Fibroblast of skin of right quadriceps (primary cell): ENCODE measurements at regions not wholly inside any gene's neighbourhood (a gene's known extent, or its start where the extent isn't known, plus 50 kb on each side); places are given as distances from the start of the nearest gene placed in this dataset.
"Not testable (repeated sequence)": the region's sequence is repeated elsewhere in the genome, so short reads cannot be mapped to it uniquely, and the experiment has no call there.

Experiments
- DNase-seq: peaks from one replicate; pipeline ENCODE4 v3.0.0-alpha.2; 2013

GRCh38 chr9:102497709-102498108 is 497.4 kb upstream of the CYLC2 start:
- no peak for DNase-seq

- DNase-seq: not testable (repeated sequence)
Measured at GRCh38 chr9:102486976-102487375, 508.2 kb upstream of the CYLC2 start.

DNA sequence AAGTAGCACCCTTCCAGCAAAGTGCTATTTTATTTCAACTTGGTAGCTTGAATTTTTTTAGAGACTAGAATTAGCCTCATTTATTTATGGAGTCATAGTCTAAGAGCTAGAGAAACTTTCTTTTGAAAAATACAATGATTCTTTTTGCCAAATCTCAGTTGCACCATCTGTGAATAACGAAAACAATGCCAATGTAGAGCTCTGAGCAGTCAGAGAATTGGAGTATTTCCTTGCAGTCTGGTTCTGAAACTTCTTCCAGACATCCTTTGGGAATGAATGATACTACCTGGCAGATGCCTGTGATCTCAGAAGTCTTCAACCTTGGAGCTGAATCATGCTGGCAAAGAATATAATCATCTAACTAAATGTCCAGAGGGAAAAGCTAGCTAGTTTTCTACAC is 511.5 kb upstream of the CYLC2 start:
- DNase-seq: no peak

GRCh38 chr9:102482776-102483175 is 512.4 kb upstream of the CYLC2 start:
- DNase-seq: no peak

DNA sequence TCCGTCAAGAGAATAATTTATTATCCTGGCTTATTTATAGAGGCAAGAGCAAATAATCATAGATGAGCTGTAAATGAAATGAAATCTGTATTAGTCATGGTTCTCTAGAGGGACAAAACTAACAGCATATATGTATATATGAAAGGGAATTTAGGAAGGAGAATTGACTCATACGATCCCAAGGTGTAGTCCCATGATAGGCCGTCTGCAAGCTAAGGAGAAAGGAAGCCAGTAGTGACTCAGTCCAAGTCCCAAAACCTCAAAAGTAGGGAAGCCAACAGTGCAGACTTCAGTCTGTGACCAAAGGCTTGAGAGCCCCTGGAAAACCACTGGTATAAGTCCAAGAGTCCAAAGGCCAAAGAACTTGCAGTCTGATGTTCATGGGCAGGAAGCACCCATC is 515.9 kb upstream of the CYLC2 start:
- DNase-seq: peak; percentile 78

DNA sequence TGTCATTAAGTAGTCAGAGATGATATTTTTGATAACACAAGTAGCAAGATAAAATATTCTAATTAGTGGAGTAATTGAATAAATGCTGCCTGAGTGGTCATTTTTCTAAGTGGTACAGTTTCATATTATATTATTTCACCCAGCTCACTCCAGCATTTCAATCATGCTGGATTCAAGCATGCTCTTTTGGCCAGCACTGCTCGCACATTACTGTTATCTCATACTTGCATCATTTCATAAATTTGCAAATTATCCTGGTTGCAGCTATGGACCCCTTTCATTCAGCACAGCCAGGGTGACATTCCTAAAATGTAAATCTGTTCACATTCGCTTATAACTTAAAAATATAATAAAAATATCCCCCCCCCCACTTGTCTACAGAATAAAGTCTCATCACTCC is 520.8 kb upstream of the CYLC2 start:
- DNase-seq: no peak

- DNase-seq: not testable (repeated sequence)
Measured at GRCh38 chr9:102469430-102469829, 525.7 kb upstream of the CYLC2 start.

- DNase-seq: peak; percentile 81
Measured at GRCh38 chr9:102461156-102461819, 533.8 kb upstream of the CYLC2 start.

DNA sequence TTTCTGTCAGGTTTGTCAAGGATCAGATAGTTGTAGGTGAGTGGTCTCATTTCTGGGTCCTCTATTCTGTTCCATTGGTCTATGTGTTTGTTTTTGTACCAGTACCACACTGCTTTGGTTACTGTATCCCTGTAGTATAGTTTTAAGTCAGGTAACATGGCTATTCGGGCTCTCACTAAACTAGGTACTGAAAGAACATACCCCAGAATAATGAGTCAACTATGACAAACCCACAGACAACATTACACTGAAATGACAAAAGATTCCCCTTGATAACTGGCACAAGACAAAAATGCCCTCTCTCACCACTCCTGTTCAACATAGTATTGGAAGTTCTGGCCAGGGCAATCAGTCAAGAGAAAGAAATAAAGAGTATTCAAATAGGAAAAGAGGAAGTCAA is 535.3 kb upstream of the CYLC2 start:
- no peak for DNase-seq

DNA sequence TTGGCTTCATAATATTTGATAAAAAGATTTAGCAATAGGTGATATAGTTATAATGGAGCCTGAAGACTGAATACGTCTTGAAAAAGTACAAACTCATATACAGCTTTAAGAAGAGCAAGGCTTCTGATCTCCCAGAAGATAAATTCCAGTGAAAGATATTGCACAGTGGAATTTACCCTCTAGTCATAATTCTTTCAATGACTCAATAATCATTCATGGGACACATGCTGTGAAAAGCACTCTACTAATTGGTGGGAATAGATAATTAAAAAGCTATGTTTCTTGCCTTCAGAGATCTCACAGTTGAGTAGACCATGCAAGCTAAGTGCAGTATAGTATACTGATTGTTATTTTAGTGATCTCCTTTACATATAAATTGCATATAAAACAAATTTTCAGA is 538.6 kb upstream of the CYLC2 start:
- peak; percentile 75 for DNase-seq

DNA sequence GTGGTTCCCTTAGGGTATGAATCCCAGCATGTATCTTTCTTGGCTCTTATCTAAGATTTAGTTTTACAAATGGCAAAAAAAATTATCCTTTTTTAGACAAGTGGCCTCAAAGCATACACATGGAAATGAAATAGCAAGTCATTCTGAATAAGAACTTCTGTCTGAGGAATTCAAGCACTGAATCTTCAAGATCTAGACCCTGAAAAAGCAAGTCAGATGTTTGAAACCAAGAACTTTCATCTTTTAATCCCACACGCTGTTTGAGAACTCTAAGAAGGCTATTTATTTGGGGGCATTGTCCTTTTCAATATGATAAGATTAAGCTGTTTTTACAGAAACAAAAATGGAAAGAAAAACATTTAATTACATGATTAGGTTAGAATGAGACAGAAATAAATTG is 549.2 kb upstream of the CYLC2 start:
- DNase-seq: no peak

GRCh38 chr9:102445181-102445747 is 549.9 kb upstream of the CYLC2 start:
- no peak for DNase-seq

DNA sequence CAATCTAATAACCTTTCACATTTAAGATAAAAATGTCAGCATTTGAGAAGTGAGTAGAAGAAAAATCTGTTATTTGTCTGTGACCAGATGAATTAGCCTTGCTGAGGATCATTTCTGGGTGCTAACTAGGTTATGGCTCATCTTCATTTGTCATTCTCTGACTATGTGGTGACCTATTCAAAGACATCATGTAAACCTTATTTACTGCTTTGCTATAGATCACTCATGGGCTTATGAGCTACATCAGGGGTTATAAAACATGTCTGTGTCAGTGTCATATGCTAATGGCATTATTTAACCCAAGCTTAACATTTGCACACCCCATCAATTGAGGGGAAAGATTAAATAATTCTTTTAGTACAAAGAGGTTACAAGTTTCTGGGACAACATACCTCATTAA is 555.5 kb upstream of the CYLC2 start:
- no peak for DNase-seq

DNA sequence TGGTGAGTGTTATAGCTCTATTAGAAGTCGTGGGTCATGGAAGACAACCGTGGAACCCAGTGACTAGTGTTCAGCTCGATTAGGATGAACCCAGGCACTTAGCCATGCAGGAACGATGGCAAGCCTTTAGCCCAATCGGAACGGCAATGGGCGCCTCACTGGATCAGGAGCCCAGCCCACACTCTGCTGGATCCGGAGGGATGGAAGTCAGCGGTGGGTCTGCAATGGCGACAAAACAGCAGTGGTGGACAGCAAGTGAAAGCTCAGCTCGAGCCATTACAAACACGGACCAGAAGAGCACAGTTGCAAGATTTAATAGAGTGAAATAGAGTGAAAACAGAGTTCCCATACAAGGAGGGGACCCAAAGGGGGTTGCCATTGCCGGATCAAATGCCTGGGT is 558.5 kb upstream of the CYLC2 start:
- DNase-seq: not testable (repeated sequence)

DNA sequence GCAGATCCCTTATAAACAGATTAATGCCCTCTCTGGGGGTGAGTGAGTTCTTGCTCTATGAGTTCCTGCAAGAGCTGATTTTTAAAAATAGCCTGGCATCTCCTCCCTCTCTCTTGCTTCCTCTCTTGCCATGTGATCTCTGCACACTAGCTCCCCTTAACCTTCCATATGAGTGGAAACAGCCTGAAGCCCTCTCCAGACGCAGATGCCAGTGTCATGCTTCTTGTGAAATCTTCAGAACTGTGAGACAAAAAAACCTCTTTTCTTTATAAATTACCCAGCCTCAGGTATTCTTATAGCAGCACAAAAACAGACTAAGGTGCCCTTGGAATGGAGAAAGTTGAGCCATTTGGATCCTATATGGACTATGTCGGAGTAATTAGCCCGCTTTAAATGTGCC is 559.7 kb upstream of the CYLC2 start:
- no peak for DNase-seq

GRCh38 chr9:102434545-102434944 is 560.6 kb upstream of the CYLC2 start:
- DNase-seq: no peak

GRCh38 chr9:102428305-102428704 is 566.8 kb upstream of the CYLC2 start:
- DNase-seq: no peak

DNA sequence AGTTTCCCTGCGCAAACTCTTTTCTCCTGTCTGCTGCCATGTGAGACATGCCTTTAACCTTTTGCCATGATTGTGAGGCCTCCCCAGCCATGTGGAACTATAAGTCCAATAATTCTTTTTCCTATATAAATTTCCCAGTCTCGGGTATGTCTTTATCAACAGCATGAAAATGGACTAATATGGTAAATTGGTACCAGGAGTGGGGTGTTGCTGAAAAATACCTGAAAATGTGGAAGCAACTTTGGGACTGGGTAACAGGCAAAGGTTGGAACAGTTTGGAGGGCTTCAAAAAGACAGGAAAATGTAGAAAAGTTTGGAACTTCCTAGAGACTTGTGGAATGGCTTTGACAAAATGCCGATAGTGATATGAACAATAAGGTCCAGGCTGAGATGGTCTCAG is 578.9 kb upstream of the CYLC2 start:
- not testable (repeated sequence) for DNase-seq

GRCh38 chr9:102405218-102405867 is 589.8 kb upstream of the CYLC2 start:
- DNase-seq: no peak

- DNase-seq: no peak
Measured at GRCh38 chr9:102403514-102403913, 591.6 kb upstream of the CYLC2 start.

DNA sequence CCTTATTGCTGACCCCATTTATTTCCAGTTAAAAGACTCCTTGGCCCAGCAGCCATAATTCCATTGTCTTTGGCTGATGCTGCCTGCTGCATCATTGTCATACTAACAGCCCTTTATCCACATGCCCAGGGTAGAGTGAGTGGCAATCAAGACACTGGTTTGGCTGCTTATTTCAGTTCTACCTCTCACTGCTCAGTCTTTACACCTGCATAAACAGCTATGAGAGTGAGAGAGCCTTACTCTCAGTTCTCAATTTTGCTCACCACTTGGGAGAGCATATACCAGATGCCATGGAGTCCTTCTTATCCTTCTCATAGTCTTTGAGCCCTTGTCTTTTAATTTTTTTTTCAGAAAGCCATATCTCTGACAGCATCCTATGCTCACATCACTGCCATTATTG is 596.9 kb upstream of the CYLC2 start:
- DNase-seq: no peak

DNA sequence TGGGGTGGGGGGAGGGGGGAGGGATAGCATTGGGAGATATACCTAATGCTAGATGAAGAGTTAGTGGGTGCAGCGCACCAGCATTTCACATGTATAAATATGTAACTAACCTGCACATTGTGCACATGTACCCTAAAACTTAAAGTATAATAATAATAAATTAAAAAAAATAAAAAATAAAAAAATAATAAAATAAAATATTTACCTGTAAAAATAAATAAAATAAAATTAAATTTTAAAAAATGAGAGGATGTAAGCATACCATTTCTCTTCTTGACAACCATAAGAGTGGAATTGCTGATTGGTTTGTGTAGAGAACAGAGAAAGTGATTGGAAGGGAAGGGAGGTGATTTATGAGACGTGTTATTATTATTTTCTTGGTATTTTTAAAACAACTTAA is 609.5 kb upstream of the CYLC2 start:
- DNase-seq: not testable (repeated sequence)

- DNase-seq: no peak
Measured at GRCh38 chr9:102362470-102363132, 624.2 kb upstream of the GRIN3A start.

DNA sequence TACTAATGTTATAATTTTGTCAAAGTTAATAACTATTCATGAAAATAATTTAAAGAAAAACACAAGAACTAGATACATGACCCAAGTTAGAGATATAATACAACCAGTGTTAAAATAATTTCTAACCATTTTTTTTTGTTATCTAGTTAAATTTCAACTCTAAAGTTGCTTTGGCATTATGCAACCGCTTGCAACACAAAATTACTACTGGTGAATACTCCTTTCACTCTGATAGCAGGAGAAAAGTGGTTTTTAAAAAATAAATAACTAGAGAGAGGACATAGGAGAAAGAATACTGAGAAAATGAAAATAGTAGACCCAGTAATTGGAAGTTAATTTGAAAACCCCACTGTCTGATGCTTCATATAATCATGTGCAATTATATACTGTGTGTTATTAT is 622.4 kb upstream of the GRIN3A start:
- DNase-seq: no peak
